Activated CD8-positive, alpha-beta T cell treated with anti-CD3 and anti-CD28 coated beads, Interleukin-2, amount 10 ng/mL, durations not matched to agents 7 days and 5 days (primary cell): ENCODE measurements at regions not wholly inside any gene's neighbourhood (a gene's known extent, or its start where the extent isn't known, plus 50 kb on each side); places are given as distances from the start of the nearest gene placed in this dataset.

Source experiments
- ATAC-seq: fragments of 150-1000 bp; cut with Tn5 transposase; one replicate; pipeline ENCODE4 v1.10.0; 2021; ENCODE audit warnings: moderate library complexity
- CTCF ChIA-PET: fragments of 350-600 bp; sonication (Branson Sonifier 250); formaldehyde crosslinking; loops from one replicate; lab custom pipeline; 2021; ENCODE audit warnings: antibody characterized with exemption; lab: Charles Lee
- POLR2A ChIA-PET: fragments of 350-600 bp; sonication (Branson Sonifier 250); formaldehyde crosslinking; loops from one replicate; lab custom pipeline; 2021; ENCODE audit warnings: antibody characterized with exemption; lab: Charles Lee
- DNase-seq: peaks from one replicate; pipeline ENCODE4 v3.0.0-alpha.2; 2020
- H3K27ac Mint-ChIP-seq: one replicate; pipeline ENCODE4 v1.8.0; 2021; ENCODE audit warnings: mild to moderate bottlenecking, mixed read lengths
- H3K27me3 Mint-ChIP-seq: one replicate; pipeline ENCODE4 v1.8.0; 2021; ENCODE audit warnings: low read depth, mixed read lengths
- H3K36me3 Mint-ChIP-seq: one replicate; pipeline ENCODE4 v1.8.0; 2021; ENCODE audit warnings: low read depth, mixed read lengths
- H3K4me1 Mint-ChIP-seq: one replicate; pipeline ENCODE4 v1.8.0; 2021; ENCODE audit warnings: low read depth, mixed read lengths
- H3K4me3 Mint-ChIP-seq: one replicate; pipeline ENCODE4 v1.8.0; 2021; ENCODE audit warnings: mild to moderate bottlenecking, mixed read lengths
- H3K9me3 Mint-ChIP-seq: one replicate; pipeline ENCODE4 v1.8.0; 2022; ENCODE audit warnings: mixed read lengths; ENCODE audit not compliant: insufficient read depth

GRCh38 chr6:113600551-113601339 lies 256.4 kb upstream of the MARCKS start:
- Mint-ChIP-seq H3K4me1 (no peaks in the 10 kb centered on the region), H3K27me3 (no peaks in the 10 kb centered on the region), H3K36me3 (no peaks in the 10 kb centered on the region), H3K9me3 (no peaks in the 10 kb centered on the region), H3K27ac (no peak overlapping the region), H3K4me3 (no peak overlapping the region)
- CTCF ChIA-PET, result no interaction called here
- ATAC-seq (no peak), DNase-seq (no peak)
- POLR2A ChIA-PET, result no interaction called here

GRCh38 chr6:113607821-113608545 lies 249.2 kb upstream of the MARCKS start:
- no peak for DNase-seq

GRCh38 chr6:113610377-113610988 lies 246.7 kb upstream of the MARCKS start:
- H3K9me3 Mint-ChIP-seq, result no peaks in the 10 kb centered on the region
- no peak overlapping the region for H3K4me3 Mint-ChIP-seq
- no peaks in the 10 kb centered on the region for H3K36me3 Mint-ChIP-seq
- ATAC-seq (no peak), DNase-seq (no peak)
- H3K27me3 Mint-ChIP-seq, result no peaks in the 10 kb centered on the region
- CTCF ChIA-PET, result no interaction called here
- POLR2A ChIA-PET, result no interaction called here
- no peaks in the 10 kb centered on the region for H3K4me1 Mint-ChIP-seq
- no peak overlapping the region for H3K27ac Mint-ChIP-seq

More at GRCh38 chr6:113607821-113608545, 249.2 kb upstream of the MARCKS start:
- H3K36me3 Mint-ChIP-seq, result no peaks in the 10 kb centered on the region
- ChIA-PET POLR2A (no interaction called here), CTCF (no interaction called here)
- ATAC-seq, result no peak
- no peaks in the 10 kb centered on the region for H3K4me1 Mint-ChIP-seq
- H3K9me3 Mint-ChIP-seq, result no peaks in the 10 kb centered on the region
- H3K27me3 Mint-ChIP-seq, result no peaks in the 10 kb centered on the region
- no peak overlapping the region for H3K4me3 Mint-ChIP-seq
- no peak overlapping the region for H3K27ac Mint-ChIP-seq

- POLR2A ChIA-PET, result no interaction called here
- ATAC-seq (no peak), DNase-seq (no peak)
- Mint-ChIP-seq H3K9me3 (no peaks in the 10 kb centered on the region), H3K4me3 (no peak overlapping the region), H3K36me3 (no peaks in the 10 kb centered on the region), H3K27me3 (peaks cover 4% of the 10 kb centered on the region), H3K4me1 (no peaks in the 10 kb centered on the region), H3K27ac (no peak overlapping the region)
- CTCF ChIA-PET, result no interaction called here
Measured at GRCh38 chr6:113616701-113617274, 240.4 kb upstream of the MARCKS start.

- Mint-ChIP-seq H3K36me3 (no peaks in the 10 kb centered on the region), H3K4me1 (no peaks in the 10 kb centered on the region), H3K27ac (no peak overlapping the region), H3K4me3 (no peak overlapping the region), H3K9me3 (no peaks in the 10 kb centered on the region), H3K27me3 (peaks cover 4% of the 10 kb centered on the region)
- no peak for DNase-seq
- ChIA-PET POLR2A (no interaction called here), CTCF (no interaction called here)
- no peak for ATAC-seq
Measured at GRCh38 chr6:113619077-113619476, 238.1 kb upstream of the MARCKS start.

- DNase-seq (no peak), ATAC-seq (no peak)
- Mint-ChIP-seq H3K27ac (no peak overlapping the region), H3K36me3 (no peaks in the 10 kb centered on the region), H3K27me3 (peaks cover 4% of the 10 kb centered on the region), H3K4me1 (no peaks in the 10 kb centered on the region), H3K9me3 (no peaks in the 10 kb centered on the region), H3K4me3 (no peak overlapping the region)
- CTCF ChIA-PET, result no interaction called here
- POLR2A ChIA-PET, result no interaction called here
Measured at GRCh38 chr6:113620386-113620785, 236.8 kb upstream of the MARCKS start.

GRCh38 chr6:113622254-113622653 lies 234.9 kb upstream of the MARCKS start:
- no peaks in the 10 kb centered on the region for H3K9me3 Mint-ChIP-seq
- POLR2A ChIA-PET, result no interaction called here
- H3K36me3 Mint-ChIP-seq, result no peaks in the 10 kb centered on the region
- H3K27me3 Mint-ChIP-seq, result peaks cover 4% of the 10 kb centered on the region
- no peak overlapping the region for H3K4me3 Mint-ChIP-seq
- H3K27ac Mint-ChIP-seq, result no peak overlapping the region
- CTCF ChIA-PET, result no interaction called here
- no peak for ATAC-seq
- H3K4me1 Mint-ChIP-seq, result no peaks in the 10 kb centered on the region
- no peak for DNase-seq

GRCh38 chr6:113623129-113623528 lies 234.0 kb upstream of the MARCKS start:
- no peaks in the 10 kb centered on the region for H3K9me3 Mint-ChIP-seq
- no peak overlapping the region for H3K4me3 Mint-ChIP-seq
- ChIA-PET CTCF (no interaction called here), POLR2A (no interaction called here)
- H3K27me3 Mint-ChIP-seq, result peaks cover 4% of the 10 kb centered on the region
- no peaks in the 10 kb centered on the region for H3K4me1 Mint-ChIP-seq
- no peak overlapping the region for H3K27ac Mint-ChIP-seq
- no peaks in the 10 kb centered on the region for H3K36me3 Mint-ChIP-seq
- ATAC-seq (no peak), DNase-seq (no peak)

- Mint-ChIP-seq H3K4me3 (no peak overlapping the region), H3K27ac (no peak overlapping the region), H3K36me3 (no peaks in the 10 kb centered on the region), H3K27me3 (peaks cover under 1% of the 10 kb centered on the region), H3K9me3 (no peaks in the 10 kb centered on the region), H3K4me1 (peaks cover 2% of the 10 kb centered on the region)
- POLR2A ChIA-PET, result no interaction called here
- no peak for ATAC-seq
- CTCF ChIA-PET, result no interaction called here
- no peak for DNase-seq
Measured at GRCh38 chr6:113625850-113626249, 231.3 kb upstream of the MARCKS start.

GRCh38 chr6:113626475-113626874 lies 230.7 kb upstream of the MARCKS start:
- ATAC-seq, result no peak
- Mint-ChIP-seq H3K27ac (no peak overlapping the region), H3K27me3 (no peaks in the 10 kb centered on the region), H3K36me3 (no peaks in the 10 kb centered on the region), H3K9me3 (no peaks in the 10 kb centered on the region), H3K4me3 (no peak overlapping the region), H3K4me1 (peaks cover 6% of the 10 kb centered on the region)
- ChIA-PET CTCF (no interaction called here), POLR2A (no interaction called here)
- DNase-seq, result no peak

GRCh38 chr6:113627480-113627879 lies 229.7 kb upstream of the MARCKS start:
- H3K27ac Mint-ChIP-seq, result no peak overlapping the region
- H3K36me3 Mint-ChIP-seq, result no peaks in the 10 kb centered on the region
- no peak overlapping the region for H3K4me3 Mint-ChIP-seq
- H3K9me3 Mint-ChIP-seq, result no peaks in the 10 kb centered on the region
- CTCF ChIA-PET, result no interaction called here
- ATAC-seq, result no peak
- POLR2A ChIA-PET, result no interaction called here
- no peaks in the 10 kb centered on the region for H3K27me3 Mint-ChIP-seq
- H3K4me1 Mint-ChIP-seq, result peaks cover 10% of the 10 kb centered on the region
- DNase-seq, result no peak

GRCh38 chr6:113629256-113629655 lies 227.9 kb upstream of the MARCKS start:
- peaks cover 10% of the 10 kb centered on the region for H3K4me1 Mint-ChIP-seq
- no peak overlapping the region for H3K27ac Mint-ChIP-seq
- no peak overlapping the region for H3K4me3 Mint-ChIP-seq
- H3K27me3 Mint-ChIP-seq, result no peaks in the 10 kb centered on the region
- no peaks in the 10 kb centered on the region for H3K9me3 Mint-ChIP-seq
- no peak for DNase-seq
- POLR2A ChIA-PET, result no interaction called here
- CTCF ChIA-PET, result interaction anchor here (1.0 kb wide), 1 partner anchor 230 kb away, joined by 3 read pairs; no protein-coding TSS in a partner anchor
- no peak for ATAC-seq
- H3K36me3 Mint-ChIP-seq, result no peaks in the 10 kb centered on the region
